ENCODE measurements at regions not wholly inside any gene's neighbourhood (a gene's known extent, or its start where the extent isn't known, plus 50 kb on each side); places are given as distances from the start of the nearest gene placed in this dataset.

GRCh38 chr3:144912968-144913367 lies 941.3 kb downstream of the DIPK2A start:
- no peaks in the 10 kb centered on the region for H3K4me1 ChIP-seq (ENCODE audit: control insufficient read depth, insufficient read depth, low read length)
- H3K27ac ChIP-seq (ENCODE audit: low read length) = no peak overlapping the region
- no peaks in the 10 kb centered on the region for H3K36me3 ChIP-seq (ENCODE audit: control insufficient read depth in 2 of 2, insufficient read depth in 2 of 2, low read length in 2 of 2)
- H3K9ac ChIP-seq (ENCODE audit: low read length in 2 of 2) = no peak overlapping the region
- no peaks in the 10 kb centered on the region for H3K9me3 ChIP-seq (ENCODE audit: control insufficient read depth in 2 of 2, low read length in 2 of 2)
- H3K4me3 ChIP-seq (ENCODE audit: low read length in 2 of 2) = no peak overlapping the region
- no peaks in the 10 kb centered on the region for H3K27me3 ChIP-seq (ENCODE audit: control insufficient read depth in 1 of 2, insufficient read depth in 2 of 2, low read length in 2 of 2)

GRCh38 chr3:144915202-144915601 lies 943.6 kb downstream of the DIPK2A start:
- Histone ChIP-seq H3K9ac (ENCODE audit: low read length in 2 of 2) (no peak overlapping the region), H3K36me3 (ENCODE audit: control insufficient read depth in 2 of 2, insufficient read depth in 2 of 2, low read length in 2 of 2) (no peaks in the 10 kb centered on the region), H3K4me3 (ENCODE audit: low read length in 2 of 2) (no peak overlapping the region), H3K4me1 (ENCODE audit: control insufficient read depth, insufficient read depth, low read length) (no peaks in the 10 kb centered on the region), H3K27ac (ENCODE audit: low read length) (no peak overlapping the region), H3K27me3 (ENCODE audit: control insufficient read depth in 1 of 2, insufficient read depth in 2 of 2, low read length in 2 of 2) (no peaks in the 10 kb centered on the region), H3K9me3 (ENCODE audit: control insufficient read depth in 2 of 2, low read length in 2 of 2) (no peaks in the 10 kb centered on the region)

DNA sequence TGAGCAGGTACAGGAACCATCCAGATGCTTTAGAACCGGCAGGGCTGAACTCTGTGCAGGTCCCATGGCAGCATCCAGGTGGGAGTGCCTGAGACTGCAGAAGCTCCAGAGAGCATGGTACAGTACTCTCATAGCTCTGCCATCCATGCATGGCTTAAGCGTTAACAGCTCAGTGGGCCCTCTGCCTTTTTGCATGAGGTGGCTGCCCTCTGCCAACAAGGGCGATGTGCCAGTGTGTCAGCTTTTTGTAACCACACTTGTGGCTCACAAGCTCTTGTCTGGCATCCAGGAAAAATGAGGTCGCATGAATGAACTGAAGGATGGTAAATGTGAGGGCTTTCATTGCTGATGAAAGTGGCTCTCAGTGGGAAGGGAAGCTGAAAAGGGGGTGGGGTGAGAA lies 950.1 kb downstream of the DIPK2A start:
- H3K4me1 ChIP-seq (ENCODE audit: control insufficient read depth, insufficient read depth, low read length) = no peaks in the 10 kb centered on the region
- H3K36me3 ChIP-seq (ENCODE audit: control insufficient read depth in 2 of 2, insufficient read depth in 2 of 2, low read length in 2 of 2) = no peaks in the 10 kb centered on the region
- no peak overlapping the region for H3K27ac ChIP-seq (ENCODE audit: low read length)
- no peaks in the 10 kb centered on the region for H3K9me3 ChIP-seq (ENCODE audit: control insufficient read depth in 2 of 2, low read length in 2 of 2)
- H3K4me3 ChIP-seq (ENCODE audit: low read length in 2 of 2) = no peak overlapping the region
- no peak overlapping the region for H3K9ac ChIP-seq (ENCODE audit: low read length in 2 of 2)
- no peaks in the 10 kb centered on the region for H3K27me3 ChIP-seq (ENCODE audit: control insufficient read depth in 1 of 2, insufficient read depth in 2 of 2, low read length in 2 of 2)

- Histone ChIP-seq H3K4me3 (ENCODE audit: low read length in 2 of 2) (no peak overlapping the region), H3K9ac (ENCODE audit: low read length in 2 of 2) (no peak overlapping the region), H3K4me1 (ENCODE audit: control insufficient read depth, insufficient read depth, low read length) (no peaks in the 10 kb centered on the region), H3K27ac (ENCODE audit: low read length) (no peak overlapping the region), H3K27me3 (ENCODE audit: control insufficient read depth in 1 of 2, insufficient read depth in 2 of 2, low read length in 2 of 2) (no peaks in the 10 kb centered on the region), H3K36me3 (ENCODE audit: control insufficient read depth in 2 of 2, insufficient read depth in 2 of 2, low read length in 2 of 2) (no peaks in the 10 kb centered on the region), H3K9me3 (ENCODE audit: control insufficient read depth in 2 of 2, low read length in 2 of 2) (no peaks in the 10 kb centered on the region)
Measured at GRCh38 chr3:144923046-144923775, 951.6 kb downstream of the DIPK2A start.

- H3K27ac ChIP-seq (ENCODE audit: low read length) = no peak overlapping the region
- peaks cover 0 to 3% of the 10 kb centered on the region in 2 donors for H3K9me3 ChIP-seq (ENCODE audit: control insufficient read depth in 2 of 2, low read length in 2 of 2)
- H3K4me1 ChIP-seq (ENCODE audit: control insufficient read depth, insufficient read depth, low read length) = no peaks in the 10 kb centered on the region
- H3K9ac ChIP-seq (ENCODE audit: low read length in 2 of 2) = no peak overlapping the region
- no peaks in the 10 kb centered on the region for H3K27me3 ChIP-seq (ENCODE audit: control insufficient read depth in 1 of 2, insufficient read depth in 2 of 2, low read length in 2 of 2)
- no peaks in the 10 kb centered on the region for H3K36me3 ChIP-seq (ENCODE audit: control insufficient read depth in 2 of 2, insufficient read depth in 2 of 2, low read length in 2 of 2)
- no peak overlapping the region for H3K4me3 ChIP-seq (ENCODE audit: low read length in 2 of 2)
Measured at GRCh38 chr3:144930431-144930830, 958.8 kb downstream of the DIPK2A start.

DNA sequence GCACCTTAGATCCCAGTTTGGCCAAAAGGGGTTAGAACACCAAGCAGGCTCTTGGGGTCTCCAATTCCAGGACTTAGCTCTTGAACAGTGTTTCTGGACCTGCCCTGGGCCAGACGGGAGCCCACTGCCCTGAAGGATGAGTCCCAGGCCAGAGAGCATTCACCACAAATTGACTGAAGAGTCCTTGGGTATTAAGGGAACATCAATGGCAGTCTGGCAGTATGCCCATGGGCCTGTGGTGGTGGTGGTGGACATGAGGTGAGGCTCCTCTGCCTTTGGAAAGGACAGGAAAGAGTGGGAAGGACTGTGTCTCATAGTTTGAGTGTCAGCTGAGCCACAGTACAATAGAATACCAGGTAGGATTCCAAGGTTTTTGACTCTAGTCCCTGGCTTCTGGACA lies 960.0 kb downstream of the DIPK2A start:
- H3K9ac ChIP-seq (ENCODE audit: low read length in 2 of 2) = no peak overlapping the region
- H3K4me3 ChIP-seq (ENCODE audit: low read length in 2 of 2) = no peak overlapping the region
- no peaks in the 10 kb centered on the region for H3K36me3 ChIP-seq (ENCODE audit: control insufficient read depth in 2 of 2, insufficient read depth in 2 of 2, low read length in 2 of 2)
- no peaks in the 10 kb centered on the region for H3K4me1 ChIP-seq (ENCODE audit: control insufficient read depth, insufficient read depth, low read length)
- H3K9me3 ChIP-seq (ENCODE audit: control insufficient read depth in 2 of 2, low read length in 2 of 2) = peaks cover 0 to 3% of the 10 kb centered on the region in 2 donors
- no peaks in the 10 kb centered on the region for H3K27me3 ChIP-seq (ENCODE audit: control insufficient read depth in 1 of 2, insufficient read depth in 2 of 2, low read length in 2 of 2)
- no peak overlapping the region for H3K27ac ChIP-seq (ENCODE audit: low read length)

DNA sequence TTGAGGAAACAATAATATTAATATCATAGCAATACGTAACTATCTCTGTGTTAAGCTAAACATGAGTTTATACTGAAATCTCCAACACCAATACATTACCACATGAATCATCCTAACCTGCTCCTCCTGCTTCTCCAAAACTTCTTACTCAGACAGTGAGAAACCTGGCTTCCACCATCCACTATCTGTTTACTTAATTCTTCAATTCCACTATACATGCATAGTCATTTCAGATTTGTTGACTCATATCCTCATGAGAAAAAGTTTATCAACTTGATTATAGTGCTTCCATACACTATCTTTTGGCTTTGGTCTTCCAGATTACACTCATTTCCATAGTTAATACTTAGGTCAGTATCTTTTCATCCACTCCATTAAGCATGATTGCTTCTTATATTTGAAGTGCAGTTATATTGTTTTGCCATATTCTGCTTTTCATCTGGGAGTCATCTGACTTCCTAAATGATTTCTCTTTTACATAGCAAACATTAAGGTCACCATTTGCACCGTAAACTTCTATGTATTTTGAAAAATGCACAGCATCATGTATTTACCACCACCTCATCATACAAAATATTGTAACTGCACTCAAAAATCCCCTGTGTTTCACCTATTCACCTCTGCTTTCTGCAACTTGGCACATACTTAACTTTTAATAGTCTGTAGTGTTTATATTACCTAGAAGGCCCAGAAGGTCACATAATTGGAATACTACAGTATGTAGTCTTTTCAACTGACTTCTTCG lies 970.6 kb downstream of the DIPK2A start:
- no peaks in the 10 kb centered on the region for H3K36me3 ChIP-seq (ENCODE audit: control insufficient read depth in 2 of 2, insufficient read depth in 2 of 2, low read length in 2 of 2)
- no peaks in the 10 kb centered on the region for H3K4me1 ChIP-seq (ENCODE audit: control insufficient read depth, insufficient read depth, low read length)
- no peak overlapping the region for H3K9ac ChIP-seq (ENCODE audit: low read length in 2 of 2)
- no peak overlapping the region for H3K4me3 ChIP-seq (ENCODE audit: low read length in 2 of 2)
- no peaks in the 10 kb centered on the region for H3K9me3 ChIP-seq (ENCODE audit: control insufficient read depth in 2 of 2, low read length in 2 of 2)
- no peak overlapping the region for H3K27ac ChIP-seq (ENCODE audit: low read length)
- no peaks in the 10 kb centered on the region for H3K27me3 ChIP-seq (ENCODE audit: control insufficient read depth in 1 of 2, insufficient read depth in 2 of 2, low read length in 2 of 2)

DNA sequence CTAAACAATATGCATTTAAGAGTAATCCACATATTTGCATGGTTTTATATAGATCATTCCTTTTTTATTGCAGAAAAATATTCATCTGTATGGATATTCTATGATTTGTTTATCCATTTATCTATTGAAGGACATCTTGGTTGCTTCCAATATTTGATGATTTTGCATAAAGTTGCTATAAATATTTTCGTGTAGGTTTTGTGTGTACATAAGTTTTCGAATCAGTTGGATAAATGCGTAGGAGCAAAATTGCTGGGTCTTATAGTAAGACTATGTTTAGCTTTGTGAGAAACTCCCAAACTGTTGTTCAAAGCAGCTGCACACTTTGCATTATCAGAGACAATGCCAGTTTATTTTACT lies 971.2 kb downstream of the DIPK2A start:
- H3K27me3 ChIP-seq (ENCODE audit: control insufficient read depth in 1 of 2, insufficient read depth in 2 of 2, low read length in 2 of 2) = no peaks in the 10 kb centered on the region
- no peaks in the 10 kb centered on the region for H3K36me3 ChIP-seq (ENCODE audit: control insufficient read depth in 2 of 2, insufficient read depth in 2 of 2, low read length in 2 of 2)
- H3K9ac ChIP-seq (ENCODE audit: low read length in 2 of 2) = no peak overlapping the region
- no peak overlapping the region for H3K4me3 ChIP-seq (ENCODE audit: low read length in 2 of 2)
- no peaks in the 10 kb centered on the region for H3K9me3 ChIP-seq (ENCODE audit: control insufficient read depth in 2 of 2, low read length in 2 of 2)
- H3K4me1 ChIP-seq (ENCODE audit: control insufficient read depth, insufficient read depth, low read length) = no peaks in the 10 kb centered on the region
- no peak overlapping the region for H3K27ac ChIP-seq (ENCODE audit: low read length)

- Histone ChIP-seq H3K4me1 (ENCODE audit: control insufficient read depth, insufficient read depth, low read length) (no peaks in the 10 kb centered on the region), H3K27me3 (ENCODE audit: control insufficient read depth in 1 of 2, insufficient read depth in 2 of 2, low read length in 2 of 2) (no peaks in the 10 kb centered on the region), H3K36me3 (ENCODE audit: control insufficient read depth in 2 of 2, insufficient read depth in 2 of 2, low read length in 2 of 2) (no peaks in the 10 kb centered on the region), H3K9me3 (ENCODE audit: control insufficient read depth in 2 of 2, low read length in 2 of 2) (no peaks in the 10 kb centered on the region), H3K9ac (ENCODE audit: low read length in 2 of 2) (no peak overlapping the region), H3K27ac (ENCODE audit: low read length) (no peak overlapping the region), H3K4me3 (ENCODE audit: low read length in 2 of 2) (no peak overlapping the region)
Measured at GRCh38 chr3:144947895-144948294, 976.3 kb downstream of the DIPK2A start.

GRCh38 chr3:144948711-144949110 lies 977.1 kb downstream of the DIPK2A start:
- H3K36me3 ChIP-seq (ENCODE audit: control insufficient read depth in 2 of 2, insufficient read depth in 2 of 2, low read length in 2 of 2) = no peaks in the 10 kb centered on the region

GRCh38 chr3:144953959-144954358 lies 982.3 kb downstream of the DIPK2A start:
- H3K27me3 ChIP-seq (ENCODE audit: control insufficient read depth in 1 of 2, insufficient read depth in 2 of 2, low read length in 2 of 2) = no peaks in the 10 kb centered on the region
- H3K27ac ChIP-seq (ENCODE audit: low read length) = no peak overlapping the region
- no peak overlapping the region for H3K9ac ChIP-seq (ENCODE audit: low read length in 2 of 2)
- H3K4me1 ChIP-seq (ENCODE audit: control insufficient read depth, insufficient read depth, low read length) = no peaks in the 10 kb centered on the region
- H3K36me3 ChIP-seq (ENCODE audit: control insufficient read depth in 2 of 2, insufficient read depth in 2 of 2, low read length in 2 of 2) = no peaks in the 10 kb centered on the region
- no peaks in the 10 kb centered on the region for H3K9me3 ChIP-seq (ENCODE audit: control insufficient read depth in 2 of 2, low read length in 2 of 2)
- H3K4me3 ChIP-seq (ENCODE audit: low read length in 2 of 2) = no peak overlapping the region

More at GRCh38 chr3:144948711-144949110, 977.1 kb downstream of the DIPK2A start:
- H3K4me1 ChIP-seq (ENCODE audit: control insufficient read depth, insufficient read depth, low read length) = no peaks in the 10 kb centered on the region
- no peak overlapping the region for H3K4me3 ChIP-seq (ENCODE audit: low read length in 2 of 2)
- H3K9me3 ChIP-seq (ENCODE audit: control insufficient read depth in 2 of 2, low read length in 2 of 2) = no peaks in the 10 kb centered on the region
- H3K27me3 ChIP-seq (ENCODE audit: control insufficient read depth in 1 of 2, insufficient read depth in 2 of 2, low read length in 2 of 2) = no peaks in the 10 kb centered on the region
- no peak overlapping the region for H3K9ac ChIP-seq (ENCODE audit: low read length in 2 of 2)
- no peak overlapping the region for H3K27ac ChIP-seq (ENCODE audit: low read length)

All from stomach smooth muscle (tissue), 2 donors.